ENCODE measurements at regions not wholly inside any gene's neighbourhood (a gene's known extent, or its start where the extent isn't known, plus 50 kb on each side); places are given as distances from the start of the nearest gene placed in this dataset.

DNA sequence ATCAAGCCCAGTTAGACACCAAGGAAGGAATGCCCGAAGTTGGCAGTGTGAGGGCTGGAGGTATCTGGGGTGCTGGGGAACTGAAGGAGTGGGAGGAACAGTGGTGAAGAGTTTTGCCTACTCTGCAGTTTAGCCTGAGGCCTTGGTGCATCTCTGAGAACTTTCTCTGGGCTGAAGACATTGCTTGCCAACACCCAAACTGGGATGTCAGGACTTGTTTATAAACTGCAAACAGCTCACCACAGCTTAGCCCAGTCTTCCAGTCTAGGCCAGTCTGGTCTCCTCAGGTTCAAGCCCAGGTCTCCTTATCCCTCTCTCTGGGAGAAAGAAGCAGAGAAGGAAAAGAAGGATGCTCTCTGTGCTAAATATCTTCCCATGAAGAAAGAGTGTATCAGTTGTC, 68.0 kb upstream of the BOC start:
- no peak for TF ChIP-seq CTCF (IDR thresholded peaks at IDR 0.05)
- no peak for TF ChIP-seq POLR2A (IDR thresholded peaks at IDR 0.05)
- no peak for DNase-seq
- 44 to 54% methylated on average over 1 of the region's 1 CpG for WGBS, 2 donors
- H3K4me3 ChIP-seq, result no peak overlapping the region
- intact Hi-C loops (cut with DNase I), result no loop called here
- H3K36me3 ChIP-seq, result no peaks in the 10 kb centered on the region
- no peaks in the 10 kb centered on the region for H3K27me3 ChIP-seq
- H3K4me1 ChIP-seq, result peaks cover 8 to 70% (median 26%) of the 10 kb centered on the region in 3 donors
- no peaks in the 10 kb centered on the region for H3K9me3 ChIP-seq
- H3K27ac ChIP-seq, result peak overlapping the region in 3 of 4 donors; percentile 41 to 73 (median 63)

DNA sequence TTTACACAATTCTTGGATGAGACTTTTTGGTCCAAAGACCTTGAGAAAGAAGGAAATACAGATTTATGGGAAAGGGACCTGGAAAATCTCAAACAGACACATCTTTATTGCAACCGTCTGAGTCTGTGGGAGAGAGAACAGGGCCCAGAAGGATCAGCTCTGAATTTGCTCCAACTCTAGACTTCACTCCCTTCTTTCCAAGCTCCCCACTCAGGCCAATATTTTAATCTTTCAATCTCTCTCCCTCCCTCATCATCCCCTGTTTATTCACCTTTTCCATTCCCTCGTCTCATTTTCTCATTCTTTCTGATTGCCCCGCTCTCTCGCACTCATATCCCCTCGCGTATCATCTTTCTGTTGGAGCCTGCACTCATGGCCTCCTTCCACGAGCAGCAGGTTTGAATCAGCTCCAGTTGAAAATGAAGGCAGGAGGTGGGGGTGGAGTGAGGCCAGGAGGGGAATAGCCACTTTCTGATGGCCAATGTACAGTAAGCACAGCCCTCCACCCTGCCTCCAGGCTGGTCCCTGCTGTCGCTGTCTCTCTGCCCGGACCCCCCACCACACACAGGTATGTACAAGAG, 63.6 kb upstream of the BOC start:
- 40 to 59% methylated on average over 9 of the region's 9 CpGs for WGBS, 2 donors
- no peaks in the 10 kb centered on the region for H3K27me3 ChIP-seq
- peaks cover 8 to 72% (median 32%) of the 10 kb centered on the region in 3 donors for H3K4me1 ChIP-seq
- no peaks in the 10 kb centered on the region for H3K9me3 ChIP-seq
- H3K36me3 ChIP-seq, result no peaks in the 10 kb centered on the region
- peak overlapping the region; percentile 71 to 84 (median 82) for H3K27ac ChIP-seq
- H3K4me3 ChIP-seq, result peak overlapping the region in 2 of 4 donors; percentile 5 to 19
- DNase-seq, result no peak
- TF ChIP-seq CTCF (IDR thresholded peaks at IDR 0.05) (no peak), POLR2A (IDR thresholded peaks at IDR 0.05) (no peak)
- intact Hi-C loops (cut with DNase I), result no loop called here

- DNase-seq, result no peak
- H3K36me3 ChIP-seq, result no peaks in the 10 kb centered on the region
- TF ChIP-seq CTCF (IDR thresholded peaks at IDR 0.05) (no peak), POLR2A (IDR thresholded peaks at IDR 0.05) (no peak)
- 10 to 31% methylated on average over 2 of the region's 4 CpGs for WGBS, 2 donors
- H3K4me1 ChIP-seq, result peaks cover 8 to 69% (median 30%) of the 10 kb centered on the region in 3 donors
- H3K27me3 ChIP-seq, result no peaks in the 10 kb centered on the region
- intact Hi-C loops (cut with DNase I), result no loop called here
- no peaks in the 10 kb centered on the region for H3K9me3 ChIP-seq
- peak overlapping the region; percentile 71 to 84 (median 82) for H3K27ac ChIP-seq
- H3K4me3 ChIP-seq, result peak overlapping the region in 2 of 4 donors; percentile 5 to 19
These were observed 63.1 kb upstream of the BOC start for GRCh38 chr3:113148284-113148683.

GRCh38 chr3:113150250-113150649, 61.1 kb upstream of the BOC start:
- H3K4me3 ChIP-seq, result no peak overlapping the region
- peaks cover 8 to 69% (median 25%) of the 10 kb centered on the region in 3 donors for H3K4me1 ChIP-seq
- H3K27me3 ChIP-seq, result no peaks in the 10 kb centered on the region
- no peaks in the 10 kb centered on the region for H3K9me3 ChIP-seq
- TF ChIP-seq POLR2A (IDR thresholded peaks at IDR 0.05) (no peak), CTCF (IDR thresholded peaks at IDR 0.05) (no peak)
- no peak for DNase-seq
- 90 to 100% methylated on average over 2 to 4 of the region's 5 CpGs for WGBS, 2 donors
- peak overlapping the region in 3 of 4 donors; percentile 78 to 84 (median 84) for H3K27ac ChIP-seq
- intact Hi-C loops (cut with DNase I), result no loop called here
- H3K36me3 ChIP-seq, result no peaks in the 10 kb centered on the region

- H3K9me3 ChIP-seq, result no peaks in the 10 kb centered on the region
- H3K4me3 ChIP-seq, result no peak overlapping the region
- peak overlapping the region; percentile 36 to 84 (median 81) for H3K27ac ChIP-seq
- TF ChIP-seq POLR2A (IDR thresholded peaks at IDR 0.05), result no peak
- TF ChIP-seq CTCF (IDR thresholded peaks at IDR 0.05), result no peak
- peaks cover 8 to 62% (median 25%) of the 10 kb centered on the region in 3 donors for H3K4me1 ChIP-seq
- intact Hi-C loops (cut with DNase I), result no loop called here
- no peaks in the 10 kb centered on the region for H3K27me3 ChIP-seq
- H3K36me3 ChIP-seq, result no peaks in the 10 kb centered on the region
- 59 to 65% methylated on average over 6 of the region's 6 CpGs for WGBS, 2 donors
- DNase-seq, result no peak
These were observed 59.8 kb upstream of the BOC start for GRCh38 chr3:113151461-113152031.

Measured in esophagus squamous epithelium (tissue), 5 donors.